BJ (cell line): ENCODE measurements at regions not wholly inside any gene's neighbourhood (a gene's known extent, or its start where the extent isn't known, plus 50 kb on each side); places are given as distances from the start of the nearest gene placed in this dataset.

Experiments used
- CTCF ChIA-PET: fragments of 350-600 bp; formaldehyde crosslinking; extraction: SDS; loops from one replicate; lab custom pipeline; 2021; ENCODE audit warnings: antibody characterized with exemption, inconsistent platforms; lab: Yijun Ruan, JAX
- POLR2A ChIA-PET: fragments of 300-600 bp; sonication (Branson Sonifier 250); formaldehyde crosslinking; extraction: SDS; loops from one replicate; lab custom pipeline; 2021; ENCODE audit warnings: antibody characterized with exemption; lab: Charles Lee
- DNase-seq: peaks from one replicate; pipeline ENCODE4 v3.0.0-alpha.2; 2011; ENCODE audit warnings: low read depth
- H3K27me3 ChIP-seq: 2 replicates; pipeline ENCODE4 v1.6.0; 2011; ENCODE audit warnings: low read length; ENCODE audit not compliant: control insufficient read depth, insufficient read depth
- H3K36me3 ChIP-seq: 2 replicates; pipeline ENCODE4 v1.5.1; 2011; ENCODE audit warnings: low read length; ENCODE audit not compliant: control insufficient read depth, insufficient read depth
- H3K4me3 ChIP-seq: 2 replicates; pipeline ENCODE4 v1.5.1; 2011; ENCODE audit warnings: low read depth, mild to moderate bottlenecking, control low read depth, low read length
- TF ChIP-seq, protein P1 (sequence below): IDR thresholded peaks from 2 replicates; pipeline ENCODE4 v1.5.1; 2011; ENCODE audit warnings: low read depth, mild to moderate bottlenecking, control low read depth, inconsistent platforms, low read length, moderate library complexity; ENCODE audit not compliant: insufficient read depth

DNA sequence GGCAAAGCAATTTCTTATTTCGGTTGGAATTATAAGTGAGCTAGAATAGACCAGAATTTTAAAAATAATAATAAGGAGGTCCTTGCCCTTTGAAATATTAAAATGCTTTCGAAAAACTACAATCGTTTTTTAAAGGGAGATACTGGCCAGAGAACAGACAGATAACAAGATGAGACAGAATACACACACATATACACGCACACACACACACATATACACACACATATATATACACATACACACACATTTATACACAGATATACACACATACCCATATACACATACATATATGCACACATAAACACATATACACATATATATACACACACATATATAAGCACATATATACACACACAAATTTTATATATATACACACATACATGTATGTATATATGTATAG is 175.3 kb upstream of the MIR17HG start:
- Histone ChIP-seq H3K36me3 (no peaks in the 10 kb centered on the region), H3K27me3 (no peaks in the 10 kb centered on the region), H3K4me3 (no peak overlapping the region)
- ChIA-PET POLR2A (no interaction called here), CTCF (no interaction called here)
- TF ChIP-seq, protein P1, sequence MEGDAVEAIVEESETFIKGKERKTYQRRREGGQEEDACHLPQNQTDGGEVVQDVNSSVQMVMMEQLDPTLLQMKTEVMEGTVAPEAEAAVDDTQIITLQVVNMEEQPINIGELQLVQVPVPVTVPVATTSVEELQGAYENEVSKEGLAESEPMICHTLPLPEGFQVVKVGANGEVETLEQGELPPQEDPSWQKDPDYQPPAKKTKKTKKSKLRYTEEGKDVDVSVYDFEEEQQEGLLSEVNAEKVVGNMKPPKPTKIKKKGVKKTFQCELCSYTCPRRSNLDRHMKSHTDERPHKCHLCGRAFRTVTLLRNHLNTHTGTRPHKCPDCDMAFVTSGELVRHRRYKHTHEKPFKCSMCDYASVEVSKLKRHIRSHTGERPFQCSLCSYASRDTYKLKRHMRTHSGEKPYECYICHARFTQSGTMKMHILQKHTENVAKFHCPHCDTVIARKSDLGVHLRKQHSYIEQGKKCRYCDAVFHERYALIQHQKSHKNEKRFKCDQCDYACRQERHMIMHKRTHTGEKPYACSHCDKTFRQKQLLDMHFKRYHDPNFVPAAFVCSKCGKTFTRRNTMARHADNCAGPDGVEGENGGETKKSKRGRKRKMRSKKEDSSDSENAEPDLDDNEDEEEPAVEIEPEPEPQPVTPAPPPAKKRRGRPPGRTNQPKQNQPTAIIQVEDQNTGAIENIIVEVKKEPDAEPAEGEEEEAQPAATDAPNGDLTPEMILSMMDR = no peak
- DNase-seq = no peak

DNA sequence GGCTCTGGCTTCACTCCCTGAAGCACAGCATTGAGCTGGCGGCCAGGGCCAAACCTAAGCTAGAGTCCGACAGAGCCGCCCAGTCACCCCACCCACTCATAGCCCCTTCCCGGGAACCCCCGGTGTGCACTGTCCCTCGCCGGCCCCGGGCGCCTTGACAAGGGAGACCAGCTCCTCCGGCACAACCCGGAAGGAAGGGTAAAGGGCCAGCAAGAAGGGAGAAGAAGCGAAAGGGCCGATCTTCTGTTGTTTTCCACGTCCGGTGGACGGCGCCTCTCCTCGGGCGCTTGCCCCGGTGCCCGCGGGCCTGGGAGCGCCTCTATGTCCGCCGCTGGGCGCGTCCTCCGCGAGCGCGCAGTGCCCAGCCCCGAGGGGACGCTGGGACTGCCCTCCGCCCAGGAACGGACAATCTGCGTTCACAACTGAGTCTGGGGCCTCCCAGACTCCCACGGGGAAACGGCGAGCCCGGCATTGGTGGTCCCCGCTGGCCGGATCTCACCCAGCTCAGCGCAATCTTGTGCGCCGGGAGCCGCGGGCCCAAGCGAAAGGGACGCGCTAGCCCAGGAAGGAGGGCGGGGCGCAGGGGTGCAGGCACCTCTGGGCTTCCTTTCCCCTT is 172.5 kb upstream of the MIR17HG start:
- H3K4me3 ChIP-seq = peak overlapping the region; percentile 9
- no peaks in the 10 kb centered on the region for H3K36me3 ChIP-seq
- H3K27me3 ChIP-seq = no peaks in the 10 kb centered on the region
- ChIA-PET CTCF (no interaction called here), POLR2A (no interaction called here)
- TF ChIP-seq, protein P1 = no peak
- no peak for DNase-seq

DNA sequence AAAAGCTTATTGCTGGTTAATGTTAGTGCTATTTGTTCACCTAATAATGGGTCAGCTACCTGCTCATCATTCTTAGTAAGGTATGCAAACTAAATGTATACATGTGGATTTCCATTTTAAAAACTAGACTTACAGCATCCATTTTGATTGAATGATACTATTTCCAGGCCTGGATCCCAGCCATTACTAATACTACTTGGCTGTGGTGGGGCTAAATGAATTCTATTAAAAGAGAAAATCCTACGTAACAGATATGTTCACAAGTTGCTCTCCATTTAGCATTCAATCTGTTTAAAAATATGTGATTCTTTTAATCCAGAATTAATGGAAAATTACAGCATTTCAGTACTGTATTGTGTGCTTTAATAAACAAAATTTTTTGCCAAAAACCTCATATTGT is 169.4 kb upstream of the MIR17HG start:
- H3K27me3 ChIP-seq = no peaks in the 10 kb centered on the region
- H3K4me3 ChIP-seq = no peak overlapping the region
- H3K36me3 ChIP-seq = no peaks in the 10 kb centered on the region
- no peak for DNase-seq
- ChIA-PET CTCF (no interaction called here), POLR2A (no interaction called here)
- TF ChIP-seq, protein P1 = no peak

DNA sequence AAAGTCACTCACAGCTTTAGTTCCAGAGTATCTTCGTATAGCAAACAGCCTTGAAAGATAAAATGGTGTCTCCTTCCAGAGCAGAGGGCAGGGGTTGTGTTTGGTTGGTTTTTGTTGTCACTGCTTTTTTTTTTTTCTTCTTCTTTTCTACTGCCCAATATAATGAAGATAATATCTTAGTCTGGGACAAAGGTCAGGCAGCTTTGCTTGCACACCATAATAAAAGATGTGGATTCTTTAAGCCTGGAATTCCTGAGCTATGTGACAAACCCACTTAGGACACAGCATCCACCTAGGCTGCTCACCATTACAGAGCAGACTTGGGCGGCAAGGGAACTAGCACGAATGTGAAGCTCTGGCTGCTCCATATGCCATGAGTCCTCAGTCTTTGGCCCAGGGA is 165.6 kb upstream of the MIR17HG start:
- no peaks in the 10 kb centered on the region for H3K36me3 ChIP-seq
- TF ChIP-seq, protein P1 = no peak
- DNase-seq = no peak
- CTCF ChIA-PET = no interaction called here
- H3K27me3 ChIP-seq = no peaks in the 10 kb centered on the region
- POLR2A ChIA-PET = no interaction called here
- H3K4me3 ChIP-seq = no peak overlapping the region

DNA sequence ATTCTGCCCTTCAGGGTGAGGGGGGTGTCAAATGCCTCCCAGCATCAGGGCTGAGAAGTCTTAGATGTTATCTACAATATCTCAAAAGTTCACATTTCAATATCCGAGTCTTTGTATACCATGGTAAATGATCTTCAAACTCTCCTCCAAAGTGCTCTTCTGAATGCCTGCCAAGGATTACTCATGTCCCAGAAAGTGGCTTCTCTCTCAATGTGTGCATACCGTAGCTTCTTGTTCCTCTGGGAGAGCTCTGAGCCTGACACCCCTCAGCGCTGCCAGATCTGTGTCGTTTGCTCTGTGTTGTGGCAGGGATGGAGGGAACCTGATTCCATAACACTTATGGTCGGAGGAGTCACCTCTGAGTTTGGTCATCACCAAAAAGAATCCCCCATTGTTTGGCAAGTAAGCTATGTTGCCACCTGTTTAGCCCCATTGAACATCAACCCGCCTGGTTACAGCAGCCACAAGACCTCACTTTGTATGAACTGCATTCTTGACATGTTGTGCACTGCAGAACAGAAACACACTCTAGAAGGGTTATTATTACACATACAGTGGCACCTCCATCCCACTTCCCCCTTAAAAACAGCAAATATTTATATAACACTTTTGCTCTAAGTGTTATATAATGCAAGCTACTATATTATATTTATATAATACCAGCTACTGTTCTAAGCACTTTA is 163.1 kb upstream of the MIR17HG start:
- TF ChIP-seq, protein P1 = no peak
- no peak for DNase-seq
- ChIA-PET POLR2A (no interaction called here), CTCF (interaction anchor here (1.8 kb wide), 1 partner anchor 40 kb away, joined by 4 read pairs; no protein-coding TSS in a partner anchor)
- H3K4me3 ChIP-seq = no peak overlapping the region
- H3K27me3 ChIP-seq = no peaks in the 10 kb centered on the region
- no peaks in the 10 kb centered on the region for H3K36me3 ChIP-seq
